Cardiac fibroblast (primary cell): ENCODE measurements at regions not wholly inside any gene's neighbourhood (a gene's known extent, or its start where the extent isn't known, plus 50 kb on each side); places are given as distances from the start of the nearest gene placed in this dataset.
A peak's percentile ranks its signal among the peaks of the same experiment; 100 is the strongest.

ENCODE experiments used
- DNase-seq, 2 donors: peaks; one replicate each; pipeline versions ENCODE4 v3.0.0 to v3.0.0-alpha.2; 2010; ENCODE audit warnings: low read depth in 2 of 2
- H3K4me3 ChIP-seq, 2 donors: replicated peaks in 1 of 2; 1 replicate in 1 of 2; 2 replicates in 1 of 2; pipeline ENCODE4 v1.5.1; 2011; ENCODE audit warnings: low read depth in 2 of 2, low read length in 2 of 2, mild to moderate bottlenecking in 2 of 2, moderate library complexity in 1 of 2
- TF ChIP-seq, protein P1 (sequence below): IDR thresholded peaks from one replicate; pipeline ENCODE4 v1.5.1; 2011; ENCODE audit warnings: low read depth, mild to moderate bottlenecking, low read length, inconsistent platforms

DNA sequence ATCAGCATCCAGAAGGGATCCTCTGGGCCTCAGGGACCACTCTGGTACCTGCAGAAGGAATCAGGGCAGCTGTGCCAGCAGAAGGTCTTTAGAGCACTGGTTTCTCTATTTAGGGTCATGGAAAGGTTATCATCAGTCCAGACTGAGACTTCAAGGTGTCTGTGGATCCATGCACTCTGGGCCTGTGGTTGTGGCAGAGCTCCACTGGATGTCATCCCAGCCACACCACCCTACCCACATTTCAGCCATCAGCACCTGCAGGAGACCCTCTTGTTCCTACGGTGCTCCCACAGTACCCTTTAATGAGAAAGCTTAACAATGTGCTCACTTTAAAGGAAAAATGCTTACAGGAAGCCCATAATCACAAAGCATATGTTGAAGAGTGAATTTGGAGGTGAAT lies 603.4 kb upstream of the CCDC54 start:
- TF ChIP-seq, protein P1, sequence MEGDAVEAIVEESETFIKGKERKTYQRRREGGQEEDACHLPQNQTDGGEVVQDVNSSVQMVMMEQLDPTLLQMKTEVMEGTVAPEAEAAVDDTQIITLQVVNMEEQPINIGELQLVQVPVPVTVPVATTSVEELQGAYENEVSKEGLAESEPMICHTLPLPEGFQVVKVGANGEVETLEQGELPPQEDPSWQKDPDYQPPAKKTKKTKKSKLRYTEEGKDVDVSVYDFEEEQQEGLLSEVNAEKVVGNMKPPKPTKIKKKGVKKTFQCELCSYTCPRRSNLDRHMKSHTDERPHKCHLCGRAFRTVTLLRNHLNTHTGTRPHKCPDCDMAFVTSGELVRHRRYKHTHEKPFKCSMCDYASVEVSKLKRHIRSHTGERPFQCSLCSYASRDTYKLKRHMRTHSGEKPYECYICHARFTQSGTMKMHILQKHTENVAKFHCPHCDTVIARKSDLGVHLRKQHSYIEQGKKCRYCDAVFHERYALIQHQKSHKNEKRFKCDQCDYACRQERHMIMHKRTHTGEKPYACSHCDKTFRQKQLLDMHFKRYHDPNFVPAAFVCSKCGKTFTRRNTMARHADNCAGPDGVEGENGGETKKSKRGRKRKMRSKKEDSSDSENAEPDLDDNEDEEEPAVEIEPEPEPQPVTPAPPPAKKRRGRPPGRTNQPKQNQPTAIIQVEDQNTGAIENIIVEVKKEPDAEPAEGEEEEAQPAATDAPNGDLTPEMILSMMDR, result no peak
- no peak for DNase-seq
- H3K4me3 ChIP-seq, result no peak overlapping the region

DNA sequence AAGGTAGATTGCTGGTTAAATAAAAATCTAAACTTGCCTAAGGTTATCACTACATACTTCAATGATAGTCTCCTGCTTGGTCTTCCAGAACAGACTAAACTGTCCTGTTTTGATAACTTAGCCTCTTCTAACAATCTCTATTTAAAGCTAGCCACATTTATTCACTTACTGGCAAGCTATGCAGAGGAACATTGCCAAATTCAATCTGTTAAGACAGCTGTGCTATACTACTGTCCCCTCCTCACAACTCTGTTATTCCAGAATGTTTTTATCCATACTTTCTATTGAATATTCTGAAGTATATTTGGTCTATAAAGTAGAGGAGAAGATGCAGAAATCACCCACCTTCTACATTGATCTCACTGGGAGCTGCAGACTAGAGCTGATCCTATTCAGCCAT lies 594.0 kb upstream of the CCDC54 start:
- DNase-seq, result no peak
- TF ChIP-seq, protein P1, result no peak
- H3K4me3 ChIP-seq, result no peak overlapping the region

DNA sequence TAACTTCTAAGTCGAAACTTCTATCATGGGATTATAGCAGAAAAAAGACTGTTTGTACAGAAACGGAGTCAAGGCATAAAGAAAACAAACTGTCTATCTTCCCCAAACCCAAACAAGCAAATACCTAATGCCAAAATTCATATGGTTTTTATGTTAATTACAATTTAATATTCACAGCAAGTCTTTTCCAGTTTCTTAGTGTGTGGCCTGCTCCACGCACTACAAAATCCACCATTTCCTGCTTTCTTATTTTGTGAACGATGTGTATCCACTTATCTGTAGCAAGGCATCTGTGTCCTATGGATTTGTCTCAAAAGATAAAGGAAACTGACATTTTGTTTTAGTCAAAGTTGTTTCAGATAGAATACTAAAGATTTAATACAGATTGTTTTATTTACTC lies 588.0 kb upstream of the CCDC54 start:
- DNase-seq, result no peak
- H3K4me3 ChIP-seq, result no peak overlapping the region
- TF ChIP-seq, protein P1, result no peak

DNA sequence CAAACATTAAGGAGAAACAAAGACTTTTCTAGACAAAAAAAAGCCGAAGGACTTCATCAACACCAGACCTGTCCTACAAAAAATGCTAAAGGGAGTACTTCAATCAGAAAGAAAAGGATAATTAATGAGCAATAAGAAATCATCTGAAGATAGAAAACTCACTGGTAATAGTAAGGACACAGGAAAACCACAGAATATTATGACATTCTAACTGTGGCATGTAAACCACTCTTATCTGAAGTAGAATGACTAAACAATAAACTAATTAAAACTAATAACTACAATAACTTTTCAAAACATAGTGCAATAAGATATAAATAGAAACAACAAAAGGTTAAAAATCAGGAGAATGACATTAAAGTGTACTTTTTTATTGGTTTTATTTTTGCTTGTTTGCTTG lies 584.5 kb upstream of the CCDC54 start:
- TF ChIP-seq, protein P1, result no peak
- DNase-seq, result peak in 1 of 2 donors; percentile 45
- H3K4me3 ChIP-seq, result no peak overlapping the region

DNA sequence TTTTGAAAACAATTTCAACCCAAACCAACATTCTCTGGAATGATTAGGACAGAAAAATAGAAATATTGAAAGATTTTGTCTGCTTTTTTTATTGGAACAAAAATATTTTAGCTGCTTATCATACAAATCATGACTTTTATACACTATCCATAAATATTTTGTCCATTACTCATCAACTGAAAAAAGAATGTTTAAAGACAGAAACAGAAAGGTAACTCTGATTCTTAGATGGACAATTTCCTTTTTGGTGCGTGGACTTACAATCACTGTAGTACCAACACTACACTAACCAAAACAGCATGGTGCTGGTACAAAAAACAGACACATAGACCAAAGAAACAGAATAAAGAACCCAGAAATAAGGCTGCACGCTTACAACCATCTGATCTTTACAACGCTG lies 582.8 kb upstream of the CCDC54 start:
- peak in 1 of 2 donors; percentile 18 for DNase-seq
- no peak overlapping the region for H3K4me3 ChIP-seq
- TF ChIP-seq, protein P1, result no peak

DNA sequence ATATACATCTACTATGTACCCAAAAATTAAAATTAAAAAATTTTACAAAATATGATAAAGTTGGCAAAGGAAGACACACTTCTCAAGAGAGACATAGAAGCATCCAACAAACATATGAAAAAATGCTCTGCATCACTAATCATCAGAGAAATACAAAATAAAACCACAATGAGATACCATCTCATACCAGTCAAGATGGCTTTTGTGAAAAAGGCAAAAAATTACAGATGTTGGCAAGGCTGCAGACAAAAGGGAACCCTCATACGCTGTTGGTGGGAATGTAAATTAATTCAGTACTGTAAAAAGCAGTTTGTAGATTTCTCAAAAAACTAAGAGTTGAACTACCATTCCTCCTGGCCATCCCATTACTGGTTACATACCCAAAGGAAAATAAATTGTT lies 581.7 kb upstream of the CCDC54 start:
- TF ChIP-seq, protein P1, result no peak
- no peak for DNase-seq
- no peak overlapping the region for H3K4me3 ChIP-seq

DNA sequence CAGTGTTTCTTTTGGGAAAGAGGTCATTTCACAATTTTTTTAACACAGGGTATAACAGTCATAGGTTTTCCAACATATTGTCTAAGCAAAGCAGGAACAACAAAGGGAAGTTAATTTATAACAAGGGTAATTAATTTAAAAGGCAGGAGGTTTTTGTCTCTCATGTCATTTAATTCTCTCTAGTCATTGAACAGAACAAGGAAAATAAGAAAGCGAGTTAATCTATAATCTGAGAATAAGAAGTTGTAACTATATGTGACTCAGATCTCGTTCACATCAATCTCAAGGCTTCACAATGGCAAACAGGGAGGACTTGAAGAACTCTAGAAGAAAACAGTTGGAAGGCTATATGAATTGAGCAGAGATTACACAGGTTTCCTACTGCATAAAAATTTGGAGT lies 579.8 kb upstream of the CCDC54 start:
- DNase-seq, result no peak
- TF ChIP-seq, protein P1, result no peak
- no peak overlapping the region for H3K4me3 ChIP-seq
